ENCODE measurements at regions not wholly inside any gene's neighbourhood (a gene's known extent, or its start where the extent isn't known, plus 50 kb on each side); places are given as distances from the start of the nearest gene placed in this dataset.

DNA sequence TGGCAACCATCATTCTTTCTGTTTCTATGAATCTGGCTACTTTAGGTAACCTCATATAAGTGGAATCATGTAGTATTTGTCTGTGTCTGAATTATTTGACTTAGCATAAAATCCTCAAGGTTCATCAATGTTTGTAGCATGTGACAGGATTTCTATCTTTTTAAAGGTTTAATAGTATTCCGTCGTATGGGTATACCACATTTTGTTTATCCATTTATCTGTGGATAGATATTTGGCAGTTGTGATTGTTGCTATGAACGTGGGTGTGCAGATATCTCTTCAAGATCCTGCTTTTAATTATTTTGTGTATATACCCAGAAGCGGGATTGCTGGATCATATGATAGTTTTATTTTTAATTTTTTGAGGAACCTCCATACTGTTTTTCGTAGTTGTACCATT lies 421.7 kb downstream of the PCNX1 start:
- H3K4me3 ChIP-seq (replicated peaks in 1 of 3; ENCODE audit: insufficient read depth in 1 of 3, low read depth in 1 of 3, low read length in 3 of 3) = no peak overlapping the region
- no peaks in the 10 kb centered on the region for H4K20me1 ChIP-seq (replicated peaks; ENCODE audit: control insufficient read depth, extremely low read depth, insufficient read depth, low read length)
- intact Hi-C loops (cut with micrococcal nuclease) = loop anchor here (10.0 kb wide), 1 partner anchor 146 kb away; no protein-coding TSS in a partner anchor
- ChIA-PET POLR2A (no interaction called here), CTCF (interaction anchor here (0.6 kb wide), 1 partner anchor 38 kb away, joined by 3 read pairs; no protein-coding TSS in a partner anchor)
- H3K9ac ChIP-seq (replicated peaks; ENCODE audit: extremely low read depth, insufficient read depth, low read length) = no peak overlapping the region
- no peaks in the 10 kb centered on the region for H3K27me3 ChIP-seq (ENCODE audit: control insufficient read depth in 2 of 2, insufficient read depth in 2 of 2, low read length in 2 of 2)
- no peaks in the 10 kb centered on the region for H3K36me3 ChIP-seq (ENCODE audit: control insufficient read depth in 2 of 2, extremely low read depth in 1 of 2, insufficient read depth in 2 of 2, low read length in 2 of 2)
- TF ChIP-seq JUN (IDR thresholded peaks at IDR 0.05; ENCODE audit: borderline replicate concordance, insufficient read depth, insufficient read length, low read depth) (no peak), FOS (IDR thresholded peaks at IDR 0.05; ENCODE audit: borderline replicate concordance, insufficient read depth, low read length) (no peak), GATA2 (IDR thresholded peaks at IDR 0.05; ENCODE audit: insufficient read depth, insufficient read length, low read depth, low read length) (no peak), POLR2A (IDR thresholded peaks at IDR 0.05; ENCODE audit: low read depth, low read length) (no peak), EZH2 (IDR thresholded peaks at IDR 0.05; ENCODE audit: borderline replicate concordance, low read depth, low read length, severe bottlenecking) (no peak), POLR2AphosphoS5 (IDR thresholded peaks at IDR 0.05; ENCODE audit: insufficient read depth, low read depth, low read length) (no peak), MYC (IDR thresholded peaks at IDR 0.05; ENCODE audit: low read depth, low read length) (no peak)
- TF ChIP-seq, protein P1, sequence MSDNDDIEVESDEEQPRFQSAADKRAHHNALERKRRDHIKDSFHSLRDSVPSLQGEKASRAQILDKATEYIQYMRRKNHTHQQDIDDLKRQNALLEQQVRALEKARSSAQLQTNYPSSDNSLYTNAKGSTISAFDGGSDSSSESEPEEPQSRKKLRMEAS (IDR thresholded peaks at IDR 0.05; ENCODE audit: insufficient read depth, insufficient read length) = no peak
- TF ChIP-seq, protein P2, sequence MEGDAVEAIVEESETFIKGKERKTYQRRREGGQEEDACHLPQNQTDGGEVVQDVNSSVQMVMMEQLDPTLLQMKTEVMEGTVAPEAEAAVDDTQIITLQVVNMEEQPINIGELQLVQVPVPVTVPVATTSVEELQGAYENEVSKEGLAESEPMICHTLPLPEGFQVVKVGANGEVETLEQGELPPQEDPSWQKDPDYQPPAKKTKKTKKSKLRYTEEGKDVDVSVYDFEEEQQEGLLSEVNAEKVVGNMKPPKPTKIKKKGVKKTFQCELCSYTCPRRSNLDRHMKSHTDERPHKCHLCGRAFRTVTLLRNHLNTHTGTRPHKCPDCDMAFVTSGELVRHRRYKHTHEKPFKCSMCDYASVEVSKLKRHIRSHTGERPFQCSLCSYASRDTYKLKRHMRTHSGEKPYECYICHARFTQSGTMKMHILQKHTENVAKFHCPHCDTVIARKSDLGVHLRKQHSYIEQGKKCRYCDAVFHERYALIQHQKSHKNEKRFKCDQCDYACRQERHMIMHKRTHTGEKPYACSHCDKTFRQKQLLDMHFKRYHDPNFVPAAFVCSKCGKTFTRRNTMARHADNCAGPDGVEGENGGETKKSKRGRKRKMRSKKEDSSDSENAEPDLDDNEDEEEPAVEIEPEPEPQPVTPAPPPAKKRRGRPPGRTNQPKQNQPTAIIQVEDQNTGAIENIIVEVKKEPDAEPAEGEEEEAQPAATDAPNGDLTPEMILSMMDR (IDR thresholded peaks at IDR 0.05; ENCODE audit: extremely low read depth in 1 of 2, insufficient read depth in 1 of 2, low read depth in 1 of 2, low read length in 2 of 2) = no peak
- no peaks in the 10 kb centered on the region for H3K9me1 ChIP-seq (replicated peaks; ENCODE audit: control insufficient read depth, extremely low read depth, insufficient read depth, low read length)
- FAIRE-seq = peak; percentile 43
- H3K27ac ChIP-seq (ENCODE audit: insufficient read depth, low read depth, low read length) = no peak overlapping the region
- no peaks in the 10 kb centered on the region for H3K4me1 ChIP-seq (ENCODE audit: control insufficient read depth, extremely low read depth, insufficient read depth, low read length)
- no peaks in the 10 kb centered on the region for H3K79me2 ChIP-seq (ENCODE audit: control insufficient read depth, insufficient read depth, low read length)
- no TSS peak for BruUV-seq (replicated peaks)
- no peak overlapping the region for H2AFZ ChIP-seq (ENCODE audit: low read depth, low read length)
- no peak overlapping the region for H3K4me2 ChIP-seq (ENCODE audit: insufficient read depth, low read length)
- no peaks in the 10 kb centered on the region for H3K9me3 ChIP-seq (replicated peaks; ENCODE audit: control insufficient read depth, insufficient read depth, low read length)
- DNase-seq (ENCODE audit: low read depth, low spot score) = no peak
- dilution Hi-C loops (cut with MboI; ENCODE audit: extremely low pct_ligation_motif_present, low sequenced_read_pairs) = no loop called here
